HG03097 (cell line): ENCODE measurements at regions not wholly inside any gene's neighbourhood (a gene's known extent, or its start where the extent isn't known, plus 50 kb on each side); places are given as distances from the start of the nearest gene placed in this dataset.

ENCODE experiments used
- ATAC-seq: cut with Tn5 transposase; IDR thresholded peaks from one replicate; pipeline ENCODE4 v1.9.1; 2021; ENCODE audit not compliant: unreplicated experiment, low FRiP score

GRCh38 chr5:117486879-117487391 is 912.3 kb upstream of the SEMA6A start:
- no peak for ATAC-seq

DNA sequence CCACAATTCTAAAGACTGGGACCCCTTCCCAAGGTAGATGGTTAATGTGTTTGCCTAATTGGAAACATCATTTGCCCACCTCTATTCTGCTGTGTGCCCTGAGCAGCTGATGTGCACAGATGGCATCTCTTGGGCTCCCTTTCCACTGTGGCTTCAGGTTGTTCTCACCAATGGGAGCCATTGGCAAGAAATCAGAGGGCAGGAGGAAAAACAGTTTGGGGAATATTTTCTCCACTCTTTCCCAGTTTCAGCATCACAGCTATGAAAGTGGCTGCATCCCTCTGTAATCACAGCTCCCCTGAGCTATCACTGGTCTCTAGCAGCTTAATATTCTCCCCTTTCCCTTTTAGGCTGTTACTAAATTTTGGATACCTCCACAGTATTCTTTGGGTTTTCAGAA is 911.6 kb upstream of the SEMA6A start:
- no peak for ATAC-seq

- no peak for ATAC-seq
These were observed 901.3 kb upstream of the SEMA6A start for GRCh38 chr5:117475919-117476318.

- ATAC-seq = no peak
These were observed 898.5 kb upstream of the SEMA6A start for GRCh38 chr5:117473165-117473564.

GRCh38 chr5:117463881-117464570 is 889.4 kb upstream of the SEMA6A start:
- no peak for ATAC-seq

DNA sequence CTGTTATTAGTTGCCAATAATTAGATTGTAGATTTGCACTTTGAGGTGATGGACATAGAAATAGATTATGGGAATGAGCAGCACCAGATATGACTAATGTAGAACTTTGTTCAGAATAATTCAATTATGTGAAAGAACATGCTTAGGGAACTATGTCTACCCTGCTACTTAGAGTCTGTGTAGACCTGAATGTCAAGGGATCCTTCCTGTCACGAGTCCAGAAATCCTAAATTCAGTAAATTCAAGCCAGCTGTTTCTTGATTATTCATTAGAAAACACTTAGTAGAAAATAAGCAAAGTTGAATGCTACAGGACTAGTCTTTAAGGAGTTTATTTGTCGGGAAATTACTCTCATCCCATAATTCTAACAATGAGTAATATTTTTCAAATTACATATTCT is 887.3 kb upstream of the SEMA6A start:
- no peak for ATAC-seq

DNA sequence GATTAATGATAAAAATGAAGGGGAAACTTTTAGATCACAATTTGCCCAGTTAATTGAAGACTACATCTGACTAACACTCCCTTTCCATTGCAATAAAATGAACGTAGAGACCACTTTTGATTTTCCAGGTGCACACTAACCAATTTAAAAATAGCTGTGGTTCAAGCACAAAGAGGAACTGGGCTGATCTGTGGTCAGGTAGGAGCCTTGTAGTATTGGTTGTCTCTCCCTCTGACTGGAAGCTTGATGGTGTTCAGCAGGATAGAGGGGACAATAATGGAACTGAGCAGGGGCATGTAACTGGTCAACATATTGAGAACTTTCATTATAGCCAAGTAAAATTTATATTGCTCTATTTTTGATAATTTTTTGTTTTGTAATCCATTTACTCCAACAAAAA is 886.8 kb upstream of the SEMA6A start:
- no peak for ATAC-seq

GRCh38 chr5:117457656-117458055 is 883.0 kb upstream of the SEMA6A start:
- ATAC-seq = no peak

DNA sequence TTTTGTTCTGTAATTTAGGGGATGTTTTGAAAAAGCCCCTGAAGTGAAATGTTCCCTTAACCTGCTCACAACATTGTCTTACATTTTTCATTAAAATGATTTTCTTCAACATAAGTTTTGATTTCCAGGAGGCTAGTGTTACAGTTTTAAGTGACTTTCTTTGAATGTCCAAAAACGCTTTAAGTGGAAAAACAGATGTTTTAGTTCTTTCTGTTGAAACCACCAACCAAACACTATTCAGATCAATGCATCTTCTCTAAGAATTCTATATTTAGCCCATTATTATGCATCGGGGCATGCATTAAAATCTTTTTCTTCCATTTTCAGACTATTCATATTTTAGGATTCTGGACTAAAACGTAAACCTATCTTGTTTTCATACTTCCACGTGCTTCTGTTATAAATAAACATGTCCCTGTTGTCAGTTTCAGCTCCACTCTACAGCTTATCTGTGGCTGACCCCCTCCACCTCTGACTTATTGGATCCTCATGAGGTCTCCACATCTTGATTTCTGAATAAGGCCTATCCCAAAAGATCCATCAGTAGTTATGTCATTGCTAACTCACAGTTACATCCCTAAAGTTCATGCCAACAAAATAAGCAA is 882.3 kb upstream of the SEMA6A start:
- no peak for ATAC-seq

- peak; percentile 44 for ATAC-seq
These were observed 880.9 kb upstream of the SEMA6A start for GRCh38 chr5:117455236-117456233.

- ATAC-seq = peak; percentile 87
These were observed 880.1 kb upstream of the SEMA6A start for GRCh38 chr5:117454716-117455212.

DNA sequence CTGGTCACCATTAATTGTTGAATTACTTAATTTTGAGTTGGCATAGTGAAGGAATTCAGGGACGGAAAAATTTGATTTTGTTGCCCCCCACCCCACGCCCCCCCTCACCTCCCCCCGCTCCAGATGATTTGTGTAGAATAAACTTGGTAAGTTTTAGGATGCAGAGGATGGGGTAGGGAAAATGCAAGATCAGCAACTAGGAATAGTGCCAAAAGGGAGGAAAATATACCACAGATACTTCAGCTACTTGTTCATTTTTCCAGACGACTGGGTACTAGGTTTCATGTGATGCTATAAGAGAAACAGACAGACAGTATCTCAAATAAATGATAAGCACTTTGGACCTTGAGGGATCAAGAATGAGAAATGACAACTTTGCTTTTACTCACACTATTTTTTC is 862.2 kb upstream of the SEMA6A start:
- ATAC-seq = no peak

DNA sequence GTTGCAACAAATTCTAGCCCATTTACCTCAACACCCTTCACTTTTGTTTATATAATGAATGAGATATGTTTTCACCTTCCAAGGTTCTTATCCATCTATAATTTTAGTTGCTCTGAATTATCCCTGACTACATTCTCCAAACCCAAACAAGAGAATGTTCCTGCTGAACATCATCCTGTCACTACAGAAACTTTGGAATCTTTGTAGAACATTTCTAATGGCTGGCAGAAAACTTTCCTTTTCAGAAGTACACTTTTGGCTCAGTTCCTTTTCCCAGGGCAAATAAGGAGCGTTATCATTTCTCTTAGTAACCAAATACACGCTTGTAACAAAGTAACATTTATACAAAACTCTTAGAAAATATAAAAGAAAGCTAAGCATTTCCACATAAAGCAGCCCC is 860.6 kb upstream of the SEMA6A start:
- ATAC-seq = no peak

DNA sequence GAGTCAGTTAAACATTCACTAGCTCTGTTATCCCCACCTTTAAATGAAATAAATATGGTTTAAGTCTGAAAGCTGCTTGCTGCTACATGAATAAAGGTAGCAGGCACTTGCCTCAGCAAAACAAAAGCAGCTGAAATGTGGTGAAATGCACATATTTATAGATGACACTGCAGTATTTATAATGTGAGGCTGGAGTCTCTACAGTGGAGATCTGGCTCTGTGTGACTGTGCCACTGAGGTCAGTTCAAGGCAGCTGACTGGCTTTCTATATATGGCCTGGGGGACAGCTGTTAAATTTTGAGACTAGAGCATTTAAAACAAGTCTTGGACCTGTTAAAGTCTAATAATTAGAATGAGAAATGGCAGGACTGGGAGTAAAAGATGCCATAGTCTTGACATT is 859.6 kb upstream of the SEMA6A start:
- no peak for ATAC-seq

GRCh38 chr5:117433818-117434217 is 859.2 kb upstream of the SEMA6A start:
- ATAC-seq = no peak

- no peak for ATAC-seq
These were observed 856.5 kb upstream of the SEMA6A start for GRCh38 chr5:117431091-117431490.

DNA sequence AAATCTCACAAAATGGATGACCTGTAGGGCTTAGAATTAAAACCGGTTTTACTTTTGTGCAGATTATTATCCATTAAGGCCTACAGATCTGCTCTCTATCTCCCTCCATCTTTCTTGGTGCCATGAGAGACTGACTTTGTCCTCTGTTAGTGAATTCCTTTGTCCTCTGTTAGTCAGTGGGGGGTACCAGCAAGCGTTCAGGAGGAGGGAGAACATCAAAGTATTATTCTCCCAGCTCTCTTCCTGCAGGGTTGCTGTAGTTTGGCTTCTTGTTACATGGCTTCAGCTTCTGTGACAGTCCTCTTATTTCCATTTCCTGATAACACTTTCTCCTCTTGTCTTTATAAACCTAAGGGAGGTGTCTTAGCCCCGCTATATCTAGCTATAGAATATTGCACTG is 850.5 kb upstream of the SEMA6A start:
- no peak for ATAC-seq

DNA sequence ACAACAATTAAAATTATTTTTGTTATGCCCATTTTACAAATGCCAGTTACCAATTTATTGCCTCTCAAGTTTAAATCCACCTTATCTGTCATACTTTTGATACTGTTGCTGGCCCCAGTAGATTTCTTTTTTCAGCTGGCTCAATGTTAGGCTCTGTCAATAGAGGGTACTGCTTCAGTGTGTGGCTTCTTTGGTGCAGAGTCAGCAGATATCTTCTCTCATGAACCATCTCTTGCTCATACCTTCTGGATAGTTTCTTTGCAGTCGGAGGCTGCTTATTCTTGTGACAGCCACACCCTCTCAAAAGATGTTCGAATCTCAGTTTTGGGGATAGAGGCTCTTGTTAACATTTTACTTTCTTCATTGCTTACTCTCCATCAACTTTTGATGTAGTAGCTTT is 849.9 kb upstream of the SEMA6A start:
- no peak for ATAC-seq

DNA sequence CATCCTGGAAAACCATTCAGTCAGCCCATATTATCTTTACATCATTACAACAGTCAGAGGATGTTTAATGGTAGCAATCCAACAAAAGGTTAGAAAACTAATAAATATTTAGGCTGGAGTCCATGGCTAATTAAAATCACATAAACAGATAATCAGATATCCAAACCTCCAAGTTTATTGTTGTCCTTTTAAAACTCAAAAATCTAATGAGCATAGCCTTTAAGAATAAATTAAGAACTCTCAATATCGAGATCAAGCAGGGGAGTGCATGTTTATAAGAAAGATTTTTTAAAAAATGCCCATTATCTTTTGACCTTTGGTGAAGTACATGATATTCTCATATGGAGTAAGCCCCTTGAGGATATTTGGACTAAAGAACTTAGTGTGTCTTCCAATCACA is 842.9 kb upstream of the SEMA6A start:
- ATAC-seq = no peak

DNA sequence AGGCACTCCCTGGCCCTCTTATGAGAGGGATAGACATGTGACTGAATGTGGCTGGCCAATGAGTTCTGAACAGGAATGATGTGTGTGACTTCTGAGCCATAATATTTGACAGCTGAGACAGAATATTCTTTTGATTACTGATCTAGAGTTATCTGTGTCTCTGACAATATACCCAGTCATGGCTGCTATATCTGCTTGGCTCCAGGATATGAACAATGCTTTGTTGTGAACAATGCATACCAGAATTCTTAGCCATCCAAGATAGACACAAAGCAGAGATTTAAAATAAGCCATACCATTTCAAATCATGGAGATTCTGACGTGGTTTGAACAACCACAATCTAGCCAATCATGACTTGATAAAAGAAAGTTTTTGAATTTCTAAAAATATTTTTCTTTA is 840.3 kb upstream of the SEMA6A start:
- ATAC-seq = no peak

- no peak for ATAC-seq
These were observed 837.1 kb upstream of the SEMA6A start for GRCh38 chr5:117411701-117412100.
